Hepatocyte (in vitro differentiated cells): ENCODE measurements at regions not wholly inside any gene's neighbourhood (a gene's known extent, or its start where the extent isn't known, plus 50 kb on each side); places are given as distances from the start of the nearest gene placed in this dataset.

ENCODE experiments used
- CTCF ChIP-seq: fragments of 200-600 bp; sonication (generic); IDR thresholded peaks from 2 replicates; pipeline ENCODE4 v1.5.1; 2016; ENCODE audit warnings: antibody characterized with exemption, mild to moderate bottlenecking; ENCODE audit not compliant: poor library complexity
- EZH2 ChIP-seq: fragments of 200-600 bp; sonication (generic); IDR thresholded peaks from 2 replicates; pipeline ENCODE4 v1.6.1; 2016; ENCODE audit warnings: antibody characterized with exemption, mild to moderate bottlenecking, borderline replicate concordance

GRCh38 chr2:105671156-105671555 is 73.6 kb upstream of the NCK2 start:
- no peak for TF ChIP-seq CTCF
- no peak for TF ChIP-seq EZH2
